Small intestine (tissue), 7 donors: ENCODE measurements at regions not wholly inside any gene's neighbourhood (a gene's known extent, or its start where the extent isn't known, plus 50 kb on each side); places are given as distances from the start of the nearest gene placed in this dataset.

Experiments used
- DNase-seq, 2 donors: peaks; one replicate each; pipeline versions ENCODE4 v3.0.0 to v3.0.0-alpha.2; 2013
- FAIRE-seq: peaks from 2 replicates; lab custom pipeline; 2012; peaks lifted over from hg19 to GRCh38; lab: Jason Lieb, UNC
- H3K27ac ChIP-seq, 3 donors: one replicate each; pipeline ENCODE4 v1.5.1; 2013; ENCODE audit warnings: low read length in 2 of 3, mild to moderate bottlenecking in 2 of 3, control low read depth in 1 of 3, inconsistent platforms in 1 of 3, low read depth in 1 of 3, moderate library complexity in 1 of 3
- H3K27me3 ChIP-seq, 3 donors: one replicate each; pipeline ENCODE4 v1.6.1; 2013; ENCODE audit warnings: low read length in 3 of 3, inconsistent platforms in 1 of 3; ENCODE audit not compliant: control insufficient read depth in 3 of 3, insufficient read depth in 3 of 3
- H3K36me3 ChIP-seq, 3 donors: one replicate each; pipeline ENCODE4 v1.6.1; 2013; ENCODE audit warnings: low read length in 3 of 3, inconsistent platforms in 1 of 3, low read depth in 1 of 3, mild to moderate bottlenecking in 1 of 3, moderate library complexity in 1 of 3; ENCODE audit not compliant: control insufficient read depth in 3 of 3, insufficient read depth in 2 of 3
- H3K4me1 ChIP-seq, 3 donors: one replicate each; pipeline ENCODE4 v1.6.1; 2013; ENCODE audit warnings: low read length in 2 of 3, inconsistent platforms in 1 of 3, low read depth in 1 of 3, mild to moderate bottlenecking in 1 of 3, moderate library complexity in 1 of 3; ENCODE audit not compliant: control insufficient read depth in 3 of 3, insufficient read depth in 2 of 3
- H3K4me3 ChIP-seq, 3 donors: one replicate each; pipeline ENCODE4 v1.5.1; 2013; ENCODE audit warnings: low read length in 3 of 3, control low read depth in 1 of 3, inconsistent platforms in 1 of 3, low read depth in 1 of 3, mild to moderate bottlenecking in 1 of 3, moderate library complexity in 1 of 3
- H3K9me3 ChIP-seq, 2 donors: one replicate each; pipeline ENCODE4 v1.6.1; 2013; ENCODE audit warnings: low read depth in 1 of 2, low read length in 1 of 2; ENCODE audit not compliant: control insufficient read depth in 2 of 2, insufficient read depth in 1 of 2
- WGBS, 3 donors: extraction: QIAGEN DNeasy Blood & Tissue Kit; methylation state at CpG; one replicate each; pipeline ENCODE4 v1.1.7; 2013; 5-methylcytosine and 5-hydroxymethylcytosine counted together
- donor health status: healthy with polysubstance abuse.
- donor health status: control.
- donor health status: control.
- donor health status: Bipolar disorder and iron deficiency.
- donor health status: healthy.

DNA sequence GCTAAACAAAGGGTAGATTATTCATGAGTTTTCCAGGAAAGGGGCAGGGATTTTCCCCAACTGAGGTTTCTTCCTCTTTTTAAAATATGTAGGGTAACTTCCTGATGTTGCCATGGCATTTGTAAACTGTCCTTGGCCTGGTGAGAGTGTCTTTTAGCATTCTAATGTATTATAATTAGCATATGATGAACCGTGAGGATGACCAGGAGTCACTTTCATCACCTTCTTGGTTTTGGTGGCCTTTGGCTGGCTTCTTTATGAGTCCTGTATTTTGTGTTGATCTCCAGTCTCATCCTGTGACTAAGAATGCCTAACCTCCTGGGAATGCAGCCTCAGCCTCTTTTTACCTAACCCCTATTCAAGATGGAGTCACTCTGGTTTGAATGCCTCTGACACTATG, 391.0 kb upstream of the LINC00305 start:
- WGBS, 3 donors: 45 to 65% (median 61%) methylated on average over 1 of the region's 1 CpG
- no peak for DNase-seq
- Histone ChIP-seq H3K9me3 (peaks cover 0 to 1% of the 10 kb centered on the region in 2 donors), H3K4me3 (no peak overlapping the region), H3K27me3 (no peaks in the 10 kb centered on the region), H3K27ac (no peak overlapping the region), H3K4me1 (no peaks in the 10 kb centered on the region), H3K36me3 (no peaks in the 10 kb centered on the region)
- FAIRE-seq: no peak

- Histone ChIP-seq H3K9me3 (peaks cover 0 to under 1% of the 10 kb centered on the region in 2 donors), H3K27me3 (no peaks in the 10 kb centered on the region), H3K4me1 (no peaks in the 10 kb centered on the region), H3K36me3 (no peaks in the 10 kb centered on the region), H3K27ac (no peak overlapping the region), H3K4me3 (no peak overlapping the region)
- 27 to 55% (median 51%) methylated on average over 3 of the region's 3 CpGs for WGBS, 3 donors
- peak; percentile 30 to 60 for DNase-seq
- FAIRE-seq: no peak
Measured at GRCh38 chr18:64528646-64529045, 379.8 kb upstream of the LINC00305 start.

DNA sequence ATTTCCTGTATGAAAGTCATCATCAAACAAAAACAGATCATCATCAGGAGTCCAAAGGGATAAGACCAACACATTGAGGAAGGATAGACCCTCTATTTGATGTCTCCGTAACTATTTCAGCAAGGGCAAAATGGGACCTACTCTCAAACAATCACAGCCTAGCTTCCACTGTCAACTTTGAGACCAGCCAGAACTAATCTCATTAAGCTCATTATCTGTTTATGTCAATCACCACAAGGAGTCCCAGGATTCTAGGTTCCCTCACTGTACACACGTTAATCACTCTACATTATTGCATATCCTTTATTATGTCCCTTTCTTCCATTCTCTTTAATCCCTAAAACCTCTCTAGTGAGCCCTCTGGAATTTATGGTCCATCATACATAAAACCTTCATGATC, 370.3 kb upstream of the LINC00305 start:
- FAIRE-seq: no peak
- no peaks in the 10 kb centered on the region for H3K4me1 ChIP-seq
- H3K27ac ChIP-seq: no peak overlapping the region
- H3K27me3 ChIP-seq: no peaks in the 10 kb centered on the region
- H3K4me3 ChIP-seq: no peak overlapping the region
- H3K9me3 ChIP-seq: no peaks in the 10 kb centered on the region
- DNase-seq: no peak
- no peaks in the 10 kb centered on the region for H3K36me3 ChIP-seq
- WGBS, 3 donors: 66 to 77% (median 76%) methylated on average over 2 of the region's 2 CpGs

DNA sequence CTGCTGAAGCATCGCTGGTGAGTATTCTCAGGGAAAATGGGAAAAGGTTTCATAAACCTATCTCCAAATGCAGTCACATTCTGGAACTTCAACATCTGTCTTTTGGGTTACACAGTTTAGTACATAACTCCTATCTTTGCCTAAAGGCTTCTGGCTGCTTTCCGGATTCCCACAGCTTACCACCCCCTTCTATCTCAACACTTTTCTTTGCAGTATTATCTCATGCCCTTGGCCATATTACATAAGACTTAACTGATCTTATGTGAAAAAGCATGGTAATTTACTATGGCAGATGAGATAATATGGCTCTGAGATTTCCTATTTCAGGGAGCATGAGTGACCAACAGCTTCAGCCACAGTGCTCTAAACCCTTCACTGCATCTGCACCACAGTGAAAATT, 369.3 kb upstream of the LINC00305 start:
- no peak for DNase-seq
- Histone ChIP-seq H3K27ac (no peak overlapping the region), H3K4me3 (no peak overlapping the region), H3K4me1 (no peaks in the 10 kb centered on the region), H3K27me3 (no peaks in the 10 kb centered on the region), H3K36me3 (no peaks in the 10 kb centered on the region), H3K9me3 (no peaks in the 10 kb centered on the region)
- 87 to 89% (median 88%) methylated on average over 2 of the region's 2 CpGs for WGBS, 3 donors
- FAIRE-seq: no peak

- 53 to 74% (median 58%) methylated on average over 3 of the region's 3 CpGs for WGBS, 3 donors
- FAIRE-seq (no peak), DNase-seq (no peak)
Measured at GRCh38 chr18:64513401-64513800, 364.5 kb upstream of the LINC00305 start.

GRCh38 chr18:64490207-64490606, 341.3 kb upstream of the LINC00305 start:
- Histone ChIP-seq H3K4me3 (no peak overlapping the region), H3K36me3 (no peaks in the 10 kb centered on the region), H3K9me3 (no peaks in the 10 kb centered on the region), H3K27me3 (no peaks in the 10 kb centered on the region), H3K4me1 (no peaks in the 10 kb centered on the region), H3K27ac (no peak overlapping the region)
- no peak for DNase-seq
- FAIRE-seq: no peak
- WGBS, 3 donors: 78 to 91% (median 82%) methylated on average over 5 of the region's 5 CpGs

More at GRCh38 chr18:64513401-64513800, 364.5 kb upstream of the LINC00305 start:
- H3K27me3 ChIP-seq: no peaks in the 10 kb centered on the region
- no peak overlapping the region for H3K27ac ChIP-seq
- H3K9me3 ChIP-seq: no peaks in the 10 kb centered on the region
- H3K4me1 ChIP-seq: no peaks in the 10 kb centered on the region
- H3K4me3 ChIP-seq: no peak overlapping the region
- no peaks in the 10 kb centered on the region for H3K36me3 ChIP-seq

DNA sequence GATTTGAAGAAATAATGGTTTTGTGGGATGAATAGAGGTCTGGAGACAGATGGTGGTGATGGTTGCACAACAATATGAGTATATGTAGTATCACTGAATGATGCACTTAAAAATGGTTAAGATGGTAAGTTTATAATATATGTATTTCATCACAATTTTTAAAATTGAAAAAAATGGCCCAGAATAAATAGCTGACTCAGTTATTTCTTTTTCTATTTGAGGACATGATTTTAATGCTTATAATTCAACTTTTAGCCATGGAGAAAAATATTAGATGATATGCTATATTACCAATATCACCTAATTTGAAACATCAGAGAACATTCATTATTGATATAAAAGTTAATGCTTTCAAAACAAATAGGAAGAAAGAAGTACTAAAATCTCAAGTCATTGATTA, 339.8 kb upstream of the LINC00305 start:
- Histone ChIP-seq H3K36me3 (no peaks in the 10 kb centered on the region), H3K4me1 (no peaks in the 10 kb centered on the region), H3K27me3 (no peaks in the 10 kb centered on the region), H3K27ac (no peak overlapping the region), H3K4me3 (no peak overlapping the region), H3K9me3 (no peaks in the 10 kb centered on the region)
- no peak for DNase-seq
- FAIRE-seq: no peak

DNA sequence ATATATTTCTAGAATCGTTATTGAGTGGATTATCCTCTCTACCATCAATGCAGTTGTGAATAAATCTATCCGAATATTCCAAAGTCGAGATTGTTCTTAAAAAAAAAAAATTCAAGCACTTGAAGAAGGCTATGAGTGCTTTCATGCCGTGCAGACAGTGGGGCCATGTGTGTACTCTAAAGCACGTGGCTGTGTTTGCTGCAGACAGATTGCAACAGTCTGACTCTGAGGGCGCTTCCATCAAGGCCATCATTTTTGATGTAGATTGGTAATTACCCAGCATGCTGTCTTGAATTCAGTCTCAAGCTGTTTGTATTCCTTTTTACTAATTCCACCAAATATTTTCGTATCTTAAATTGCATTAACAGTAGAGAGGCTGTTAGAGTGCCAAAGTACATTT, 325.9 kb upstream of the LINC00305 start:
- 48 to 61% (median 53%) methylated on average over 7 of the region's 7 CpGs for WGBS, 3 donors
- DNase-seq (no peak), FAIRE-seq (no peak)
- Histone ChIP-seq H3K27ac (no peak overlapping the region), H3K9me3 (no peaks in the 10 kb centered on the region), H3K27me3 (no peaks in the 10 kb centered on the region), H3K36me3 (no peaks in the 10 kb centered on the region), H3K4me3 (no peak overlapping the region), H3K4me1 (no peaks in the 10 kb centered on the region)

DNA sequence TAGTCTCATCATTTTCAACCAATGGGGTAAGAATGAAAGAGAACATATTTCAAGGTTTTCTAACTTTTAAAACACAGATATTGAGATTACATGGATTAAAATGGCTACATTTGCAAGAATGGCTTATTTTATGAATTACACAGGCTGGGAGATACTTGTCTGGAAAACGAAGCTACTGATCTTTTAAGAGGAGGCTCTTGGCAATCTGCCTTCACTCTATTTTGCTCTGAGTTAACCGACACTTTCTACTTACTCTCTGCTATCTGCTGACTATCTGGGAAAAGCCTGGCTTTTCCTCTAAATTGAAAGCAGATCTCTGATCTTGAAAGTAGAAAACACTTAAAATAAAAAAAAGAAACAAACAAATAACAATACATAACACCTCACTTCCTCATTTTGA, 325.4 kb upstream of the LINC00305 start:
- DNase-seq (no peak), FAIRE-seq (no peak)
- no peaks in the 10 kb centered on the region for H3K36me3 ChIP-seq
- WGBS, 3 donors: 32 to 69% (median 58%) methylated on average over 2 of the region's 2 CpGs
- H3K4me3 ChIP-seq: no peak overlapping the region
- H3K27ac ChIP-seq: no peak overlapping the region
- H3K27me3 ChIP-seq: no peaks in the 10 kb centered on the region
- no peaks in the 10 kb centered on the region for H3K4me1 ChIP-seq
- no peaks in the 10 kb centered on the region for H3K9me3 ChIP-seq
